HG03159 (cell line): ENCODE measurements at regions not wholly inside any gene's neighbourhood (a gene's known extent, or its start where the extent isn't known, plus 50 kb on each side); places are given as distances from the start of the nearest gene placed in this dataset.

Experiments used
- ATAC-seq: cut with Tn5 transposase; IDR thresholded peaks from one replicate; pipeline ENCODE4 v1.9.1; 2021; ENCODE audit warnings: mild to moderate bottlenecking, moderate library complexity; ENCODE audit not compliant: unreplicated experiment

- no peak for ATAC-seq
Measured at GRCh38 chr5:73339711-73340110, 108.9 kb downstream of the FOXD1 start.

DNA sequence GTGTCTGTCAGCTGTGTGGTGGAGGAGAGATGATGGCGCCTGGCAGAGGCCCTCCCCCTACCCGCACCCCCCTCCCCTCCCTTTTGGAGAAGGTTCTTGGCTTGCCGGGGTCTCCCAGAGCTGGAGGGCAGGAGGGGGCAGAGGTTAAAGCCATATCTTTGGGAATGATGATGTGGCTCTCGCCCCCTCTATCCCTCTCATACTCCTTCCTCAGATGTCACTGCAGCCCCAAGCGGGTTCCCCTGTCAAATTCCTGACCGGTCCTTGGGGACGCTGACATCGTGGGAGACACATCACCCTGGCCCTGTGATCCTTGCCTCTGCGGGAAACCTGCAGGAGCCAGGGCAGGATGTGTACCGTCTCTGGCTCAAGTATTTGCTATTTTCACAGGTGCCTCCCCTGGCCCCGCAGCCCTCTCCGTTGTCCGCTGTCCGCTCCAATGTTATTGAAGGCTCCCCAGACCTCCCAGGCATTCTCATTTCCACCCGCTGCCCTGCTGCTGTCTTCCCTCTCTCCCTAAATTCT, 109.5 kb downstream of the FOXD1 start:
- ATAC-seq = no peak

DNA sequence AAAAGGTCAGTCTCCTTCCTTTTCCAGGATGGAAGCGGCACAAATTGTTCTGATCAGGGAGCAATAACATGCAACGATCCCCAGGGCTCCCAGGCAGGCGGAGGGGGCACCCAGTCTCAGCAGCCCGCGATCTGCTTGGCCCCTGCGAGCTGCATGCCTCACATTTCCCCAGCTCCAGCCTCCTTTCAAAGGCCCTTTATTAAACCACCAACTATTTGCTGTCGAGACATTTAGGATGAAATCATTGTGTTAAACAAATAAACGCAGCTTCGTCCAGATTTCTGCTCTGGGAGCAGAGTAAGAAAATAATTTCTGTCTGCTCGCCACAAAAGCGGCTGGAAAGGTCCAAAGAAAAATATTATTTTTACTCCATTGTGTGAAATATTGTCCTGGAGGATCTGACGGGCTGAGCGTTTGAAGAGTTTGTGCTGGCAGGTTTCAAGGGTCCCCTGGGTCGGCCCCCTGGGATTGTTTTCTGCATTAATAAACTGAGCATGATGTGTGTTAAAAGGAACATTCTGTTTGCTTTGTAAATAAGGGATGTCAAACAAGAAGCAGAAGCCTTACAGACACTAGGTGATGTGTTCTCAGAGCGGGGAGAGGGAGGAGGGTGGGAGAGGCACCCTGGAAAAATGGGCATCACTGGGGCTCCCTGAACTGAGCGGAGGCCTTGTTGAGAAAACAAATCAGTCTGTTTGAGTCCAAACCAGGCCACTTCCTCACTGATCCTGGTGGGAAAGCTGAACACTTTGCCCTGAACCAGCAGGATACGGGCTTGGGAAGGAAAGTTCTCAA, 110.1 kb downstream of the FOXD1 start:
- no peak for ATAC-seq

DNA sequence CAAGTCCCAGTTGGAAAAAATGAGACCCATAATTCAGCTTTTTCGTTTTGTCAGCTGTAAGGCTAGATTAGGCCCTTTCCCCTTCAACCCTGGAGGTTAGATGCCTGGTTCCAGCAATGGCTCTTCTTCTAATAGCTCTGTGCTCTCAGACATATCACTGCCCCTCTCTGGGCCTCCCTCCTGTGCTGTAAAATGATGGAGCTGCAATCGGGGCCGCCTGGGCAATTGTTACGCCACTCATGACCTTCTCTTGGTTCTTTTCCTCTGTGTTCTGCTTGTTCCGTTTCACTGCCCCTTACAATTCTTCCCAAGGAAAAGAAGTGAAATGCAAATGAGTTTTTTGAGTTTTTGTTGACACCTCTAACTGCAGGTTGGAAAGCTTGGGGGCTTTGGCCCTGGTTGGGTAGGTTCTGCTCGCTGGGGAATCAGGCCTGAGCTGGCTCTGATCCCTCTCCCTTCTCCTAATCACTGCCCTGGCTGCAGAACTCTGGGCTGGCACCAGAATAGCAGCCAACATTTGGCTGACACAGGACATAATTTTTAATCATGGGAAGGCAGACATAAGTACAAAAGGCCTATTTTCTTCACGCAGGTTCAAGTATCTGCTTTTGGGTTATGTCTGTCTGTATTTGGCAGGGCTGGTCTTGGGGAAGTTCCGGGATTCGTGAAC, 110.9 kb downstream of the FOXD1 start:
- no peak for ATAC-seq

DNA sequence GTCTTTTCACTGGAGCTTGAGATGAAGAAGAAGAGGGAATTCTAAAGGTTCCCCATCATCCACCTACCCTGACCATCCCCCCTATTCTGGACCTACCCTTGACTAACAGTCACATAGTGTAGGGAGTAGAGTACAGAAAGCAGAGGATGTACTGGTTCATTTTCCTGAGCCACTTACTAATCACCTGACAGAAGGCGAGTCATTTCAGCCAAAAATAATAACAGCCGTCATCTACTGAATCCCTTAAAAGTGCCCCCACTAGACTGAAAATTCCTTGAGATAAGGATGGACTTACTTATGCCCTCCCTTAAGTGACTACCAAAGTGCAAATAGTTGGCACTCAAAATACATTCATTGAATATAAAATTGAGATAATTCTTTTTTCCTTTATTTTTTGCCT, 112.2 kb downstream of the FOXD1 start:
- ATAC-seq = no peak

- no peak for ATAC-seq
Measured at GRCh38 chr5:73333944-73334703, 114.5 kb downstream of the FOXD1 start.

DNA sequence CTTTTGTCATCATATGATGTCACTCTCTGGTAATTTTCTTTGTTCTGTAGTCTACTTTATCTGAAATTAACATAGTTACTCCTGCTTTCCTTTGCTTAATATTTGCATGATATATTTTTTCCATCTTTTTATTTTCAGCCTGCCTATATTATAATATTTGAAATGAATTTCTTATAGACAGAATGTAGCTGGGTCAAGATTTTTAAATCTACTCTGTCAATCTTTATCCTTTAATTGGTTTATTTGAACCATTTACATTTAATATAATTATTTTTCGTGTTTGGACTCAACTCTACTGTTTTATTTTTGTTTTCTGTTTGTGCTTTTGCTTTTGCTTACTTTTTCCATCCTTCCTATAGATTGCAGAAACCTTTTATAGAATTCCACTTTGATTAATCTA, 118.0 kb downstream of the FOXD1 start:
- no peak for ATAC-seq

DNA sequence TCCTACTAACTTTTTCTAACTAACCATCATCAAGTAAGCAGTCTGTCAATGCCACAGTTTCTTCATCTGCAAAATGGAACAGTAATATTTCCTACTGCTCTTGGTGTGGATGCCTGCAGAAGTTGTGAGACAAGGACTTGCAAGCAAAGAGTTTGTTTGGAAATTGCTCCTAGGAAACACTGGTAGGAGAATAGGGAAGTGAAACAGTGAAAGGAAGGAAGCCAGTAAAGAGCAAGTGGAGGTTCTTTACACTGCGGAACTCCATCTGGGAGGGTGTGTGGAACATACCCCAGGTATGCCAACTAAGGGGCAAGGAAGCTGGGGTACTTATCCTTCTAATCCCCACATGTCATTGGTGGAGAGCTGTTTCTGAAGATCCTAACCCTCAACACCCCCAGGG, 119.9 kb downstream of the FOXD1 start:
- ATAC-seq = no peak

GRCh38 chr5:73327908-73328455, 120.6 kb downstream of the FOXD1 start:
- no peak for ATAC-seq

- ATAC-seq = no peak
Measured at GRCh38 chr5:73325546-73325945, 123.0 kb downstream of the FOXD1 start.

- ATAC-seq = no peak
Measured at GRCh38 chr5:73323466-73323865, 125.1 kb downstream of the FOXD1 start.

DNA sequence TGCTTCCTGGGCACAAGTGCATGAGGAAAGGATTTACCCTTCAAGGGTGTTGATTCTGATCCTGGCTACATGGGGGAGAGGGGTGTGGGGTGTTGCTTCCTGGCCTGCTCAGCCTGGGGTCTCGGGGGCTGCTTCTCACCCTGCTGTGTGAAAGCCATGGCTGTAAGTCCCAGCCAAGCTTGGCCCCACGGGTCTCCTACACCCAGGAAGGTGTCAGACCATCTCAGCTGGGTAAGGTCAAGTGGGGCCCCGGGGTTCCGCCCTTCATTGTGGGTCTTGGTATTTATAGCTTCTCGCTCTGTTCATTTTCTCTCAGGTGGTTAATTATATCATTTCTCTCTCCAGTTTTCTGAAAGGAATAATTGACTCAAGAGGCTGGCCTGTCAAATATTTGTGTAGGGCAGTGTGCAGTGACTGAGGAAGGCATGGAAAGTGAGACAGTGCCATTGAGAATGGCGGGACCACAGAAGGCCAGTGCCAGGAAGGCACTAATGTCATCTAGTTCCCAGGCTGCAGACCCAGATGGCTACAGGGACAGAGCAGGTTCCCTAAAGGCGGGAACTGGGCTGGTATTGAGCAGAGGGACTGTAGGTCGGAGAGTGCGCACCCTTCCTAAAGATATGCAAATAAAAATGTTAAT, 126.0 kb downstream of the FOXD1 start:
- no peak for ATAC-seq

- no peak for ATAC-seq
Measured at GRCh38 chr5:73321757-73322436, 126.7 kb downstream of the FOXD1 start.

DNA sequence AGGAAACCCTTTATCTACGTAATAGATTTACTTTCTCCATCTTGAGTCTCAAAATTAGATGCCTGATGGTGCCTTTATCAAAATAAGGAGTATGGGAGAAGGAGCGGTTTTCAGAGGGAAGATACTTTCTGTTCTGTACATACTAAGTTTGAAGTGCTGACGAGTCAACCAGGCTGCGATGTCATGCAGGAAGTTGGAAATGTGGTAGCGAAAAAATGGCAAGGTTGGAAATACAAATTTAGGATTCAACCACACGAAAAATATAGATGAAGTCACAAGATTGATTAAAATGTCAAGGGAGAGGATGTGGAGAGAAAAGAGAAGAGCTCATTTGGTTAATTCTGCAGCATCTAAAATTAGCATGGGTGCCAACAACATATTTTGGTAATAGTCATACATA, 129.5 kb downstream of the FOXD1 start:
- ATAC-seq = no peak

- ATAC-seq = no peak
Measured at GRCh38 chr5:73318308-73318719, 130.3 kb downstream of the FOXD1 start.

DNA sequence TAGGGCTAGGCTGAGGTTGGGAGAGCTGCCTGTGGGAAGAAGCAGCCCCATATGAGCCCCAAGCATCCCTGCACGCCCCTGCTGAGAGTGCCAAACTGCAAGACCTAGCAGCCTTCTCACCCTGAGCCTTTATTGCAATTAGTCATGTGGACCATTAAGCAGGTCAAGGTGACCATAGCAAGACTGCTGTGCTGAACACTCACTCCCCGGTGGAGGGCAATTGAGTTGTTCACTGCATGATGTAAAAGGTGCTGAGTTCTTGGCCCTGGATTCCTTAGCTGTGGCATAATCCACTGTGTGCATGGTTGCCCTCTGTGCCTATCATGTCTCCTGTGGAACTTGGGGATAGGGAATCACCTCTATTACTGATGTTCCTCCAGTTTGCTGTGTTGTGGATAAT, 131.1 kb downstream of the FOXD1 start:
- ATAC-seq = no peak

DNA sequence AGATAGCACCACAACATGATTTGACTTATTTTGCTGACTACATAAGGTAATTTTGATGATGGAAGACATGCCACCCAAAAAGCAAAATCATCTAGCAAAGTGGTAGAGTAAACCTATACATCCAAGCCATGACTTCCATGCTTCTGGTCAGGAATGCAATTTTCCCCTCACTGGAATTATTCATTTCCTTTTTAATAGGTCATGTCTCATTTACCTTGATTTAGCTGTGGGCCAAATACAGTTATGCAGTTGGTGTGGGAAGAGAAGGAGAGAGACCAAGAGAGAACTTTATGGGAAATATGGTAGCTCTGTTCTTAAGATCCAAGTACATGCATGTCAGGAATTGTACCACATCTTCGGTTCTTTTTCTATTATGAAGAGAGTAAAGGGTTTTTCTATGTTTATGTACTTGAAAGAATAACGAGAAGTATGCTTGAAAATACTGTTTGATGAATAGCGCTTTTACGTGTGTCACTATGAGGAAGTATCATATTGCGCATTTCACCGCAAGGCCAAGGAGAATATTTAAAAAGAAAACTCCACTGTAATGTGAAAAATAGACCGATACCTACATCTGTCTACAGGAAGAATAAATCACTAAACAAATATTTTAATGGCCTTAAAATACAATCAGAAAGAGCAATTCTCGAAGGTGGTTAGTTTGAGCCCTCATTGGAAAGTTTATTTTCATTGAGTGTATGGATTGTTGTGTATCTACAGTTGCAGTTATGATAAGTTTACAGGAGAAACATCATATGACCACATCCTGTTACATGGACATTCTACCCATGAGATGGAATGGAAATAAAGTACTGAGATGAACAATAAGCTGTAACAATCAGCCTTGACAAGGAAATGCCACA, 134.0 kb downstream of the FOXD1 start:
- ATAC-seq = no peak

DNA sequence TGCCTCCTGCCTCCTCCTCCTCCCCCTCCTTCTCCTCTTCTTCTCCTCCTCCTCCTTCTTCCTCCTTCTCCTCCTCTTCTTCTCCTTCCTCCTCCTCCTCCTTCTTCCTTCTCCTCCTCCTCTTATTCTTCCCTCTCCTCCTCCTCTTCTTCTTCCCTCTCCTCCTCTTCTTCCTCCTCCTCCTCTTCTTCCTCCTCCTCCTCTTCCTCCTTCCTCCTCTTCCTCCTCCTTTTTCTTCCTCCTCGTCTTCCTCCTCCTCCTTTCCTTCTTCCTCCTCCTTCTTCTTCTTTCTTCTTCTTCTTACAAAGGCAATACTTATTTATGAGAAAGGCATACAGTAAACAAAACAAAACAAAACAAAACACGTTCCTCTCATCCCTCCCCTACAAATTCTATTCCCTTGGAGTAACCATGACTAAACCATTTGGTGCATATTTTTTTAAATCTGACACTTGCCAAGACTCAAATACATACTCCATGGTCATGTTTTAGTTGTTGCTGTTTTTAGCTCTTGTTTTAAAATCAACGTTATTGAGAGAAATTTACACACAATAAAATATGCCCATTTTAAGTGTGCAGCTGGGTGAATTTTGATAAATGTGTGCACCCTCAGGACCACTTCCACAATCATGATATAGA, 135.6 kb downstream of the FOXD1 start:
- no peak for ATAC-seq
